G401.6 (cell line): ENCODE measurements at regions not wholly inside any gene's neighbourhood (a gene's known extent, or its start where the extent isn't known, plus 50 kb on each side); places are given as distances from the start of the nearest gene placed in this dataset.
"Not testable (repeated sequence)": the region's sequence is repeated elsewhere in the genome, so short reads cannot be mapped to it uniquely, and the experiment has no call there.

Source experiments
- FAIRE-seq: peaks from 2 replicates; lab custom pipeline; 2012; peaks lifted over from hg19 to GRCh38; lab: Jason Lieb, UNC

DNA sequence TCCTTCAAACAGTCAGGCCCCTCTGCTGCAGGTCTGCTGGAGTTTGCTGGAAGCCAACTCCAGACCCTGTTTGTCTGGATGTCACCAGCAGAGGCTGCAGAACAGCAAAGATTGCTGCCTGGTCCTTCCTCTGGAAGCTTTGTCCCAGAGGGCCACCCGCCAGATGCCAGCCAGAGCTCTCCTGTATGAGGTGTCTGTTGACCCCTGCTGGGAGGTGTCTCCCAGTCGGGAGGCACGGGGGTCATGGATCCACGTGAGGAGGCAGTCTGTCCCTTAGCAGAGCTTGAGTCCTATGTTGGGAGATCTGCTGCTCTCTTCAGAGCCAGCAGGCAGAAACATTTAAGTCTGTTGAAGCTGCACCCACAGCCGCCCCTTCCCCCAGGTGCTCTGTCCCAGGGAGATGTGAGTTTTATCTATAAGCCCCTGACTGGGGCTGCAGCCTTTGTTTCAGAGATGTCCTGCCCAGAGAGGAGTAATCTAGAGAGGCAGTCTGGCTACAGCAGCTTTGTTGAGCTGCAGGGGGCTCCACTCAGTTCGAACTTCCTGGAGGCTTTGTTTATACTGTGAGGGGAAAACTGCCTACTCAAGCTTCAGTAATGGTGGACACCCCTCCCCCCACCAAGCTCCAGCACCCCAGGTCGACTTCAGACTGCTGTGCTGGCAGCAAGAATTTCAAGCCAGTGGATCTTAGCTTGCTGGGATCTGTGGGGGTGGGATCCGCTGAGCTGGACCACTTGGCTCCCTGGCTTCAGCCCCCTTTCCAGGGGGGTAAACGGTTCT, 72.1 kb downstream of the OGFRL1 start:
- FAIRE-seq = not testable (repeated sequence)

DNA sequence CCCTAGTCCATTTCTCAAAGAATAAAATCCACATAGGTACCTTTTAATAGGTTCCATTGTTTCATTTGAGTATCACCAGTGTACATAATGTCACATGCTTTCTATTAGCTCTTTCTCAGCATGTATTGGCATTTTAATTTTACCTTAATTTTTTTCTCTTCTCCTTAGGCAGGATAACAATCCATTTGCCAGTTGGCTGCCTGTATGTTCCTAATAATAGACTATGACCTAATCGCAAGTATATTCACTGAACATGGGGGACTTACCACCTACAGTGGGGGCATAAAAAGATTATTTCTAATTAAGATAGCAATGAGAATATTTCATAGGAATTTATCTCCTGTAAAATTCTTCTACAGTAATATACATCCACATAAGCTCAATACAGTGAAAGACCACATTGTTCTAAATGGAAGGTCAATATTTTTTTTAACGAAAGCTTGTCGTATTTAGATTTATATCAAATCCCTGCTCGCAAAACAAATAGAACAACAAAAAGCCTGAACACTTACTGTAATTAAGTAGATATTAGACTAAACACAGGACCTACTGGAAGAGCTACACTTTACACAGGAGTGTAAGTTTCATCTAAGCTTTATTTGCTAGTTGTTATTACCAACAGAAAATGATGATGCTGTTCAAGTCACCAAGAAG, 76.4 kb downstream of the OGFRL1 start:
- FAIRE-seq = no peak

DNA sequence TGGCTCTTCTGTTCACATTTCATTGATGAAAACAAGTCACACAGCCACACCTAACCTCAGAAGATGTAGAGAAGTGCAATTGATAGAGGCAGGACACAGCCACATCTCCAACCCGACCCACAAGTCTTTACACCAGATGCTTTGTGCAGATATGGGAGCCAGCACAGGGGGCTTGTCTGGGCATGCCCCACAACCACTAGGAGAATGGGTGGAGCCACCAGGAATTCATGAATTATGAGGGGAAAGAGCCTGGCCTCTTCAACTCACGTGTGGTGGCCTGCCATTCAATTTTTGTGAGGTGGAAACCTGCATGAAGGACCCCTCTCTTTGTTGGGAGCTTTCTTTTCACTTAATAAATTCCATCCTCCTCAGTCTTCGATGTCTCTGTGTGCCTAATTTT, 79.1 kb downstream of the OGFRL1 start:
- FAIRE-seq = no peak

DNA sequence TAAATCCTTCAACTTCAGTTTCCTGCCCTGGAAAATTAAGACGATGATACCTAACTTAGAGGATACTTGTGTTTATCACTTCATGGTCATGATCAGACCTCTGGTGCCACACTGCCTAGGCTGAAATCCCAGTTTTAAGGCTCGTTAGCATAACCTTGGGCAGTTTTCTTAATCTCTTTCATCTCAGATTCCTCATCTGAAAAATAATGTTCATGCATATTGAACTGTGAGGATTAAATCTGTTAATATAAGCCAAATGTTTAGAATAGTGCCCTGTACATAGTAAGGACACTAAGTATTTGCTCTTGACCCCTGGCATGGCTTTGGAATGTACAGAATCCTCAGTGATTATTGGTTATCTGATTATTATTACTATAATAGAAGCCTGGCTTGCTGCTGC, 79.7 kb downstream of the OGFRL1 start:
- FAIRE-seq = no peak

DNA sequence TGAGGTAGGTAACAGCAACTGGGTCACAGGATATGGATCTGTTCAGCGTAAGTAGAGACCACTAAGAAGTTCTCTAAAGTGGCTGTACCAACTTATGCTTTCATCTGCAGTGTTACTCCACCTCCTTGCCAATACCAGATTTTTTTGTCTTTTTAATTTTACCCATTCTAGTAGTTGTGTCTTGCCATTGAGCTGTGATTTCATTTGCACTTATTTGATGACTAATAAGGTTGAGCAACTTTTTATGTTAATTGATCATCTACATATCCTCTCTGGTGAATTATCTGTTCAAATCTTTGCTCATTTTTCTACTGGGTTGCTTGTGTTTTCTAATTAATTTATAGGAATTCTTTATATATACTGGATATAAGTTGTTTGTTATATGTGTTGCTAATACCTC, 82.9 kb downstream of the OGFRL1 start:
- no peak for FAIRE-seq

DNA sequence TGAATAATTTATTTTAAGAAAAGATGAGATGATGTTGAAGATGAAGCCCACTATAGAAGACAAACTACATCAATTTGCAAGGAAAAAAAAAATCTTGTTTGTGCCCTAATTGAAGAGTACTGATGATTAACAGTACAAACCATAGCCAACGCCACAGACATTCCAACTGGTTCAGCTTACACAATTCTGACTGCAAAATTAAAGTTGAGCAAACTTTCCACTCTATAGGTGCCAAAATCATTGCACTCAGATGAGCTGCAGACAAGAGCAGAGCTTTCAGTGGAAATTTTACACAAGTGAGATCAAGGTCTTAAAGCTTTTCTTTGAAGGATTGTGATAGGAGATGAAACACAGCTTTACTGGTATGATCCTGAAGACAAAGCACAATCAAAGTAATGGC, 85.3 kb downstream of the OGFRL1 start:
- FAIRE-seq = no peak

DNA sequence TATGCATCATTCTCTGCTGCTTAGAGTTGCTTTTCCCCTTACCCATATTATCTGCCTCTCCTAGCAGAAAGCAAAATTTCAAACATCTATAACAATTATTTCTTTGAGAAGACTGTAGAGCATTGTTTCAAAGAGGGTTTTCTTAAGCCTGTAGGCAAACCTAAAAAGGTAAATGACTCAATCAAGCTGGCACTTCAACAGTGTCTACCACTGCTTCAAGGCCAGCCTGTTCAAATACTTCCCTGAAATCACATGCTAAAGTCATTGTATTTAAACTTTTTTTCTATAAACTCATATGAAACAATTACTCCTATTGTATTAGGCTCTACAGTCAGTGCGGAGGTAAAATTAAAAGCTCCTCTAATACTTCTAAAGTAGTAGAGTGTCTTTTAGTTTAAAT, 87.1 kb downstream of the OGFRL1 start:
- no peak for FAIRE-seq

DNA sequence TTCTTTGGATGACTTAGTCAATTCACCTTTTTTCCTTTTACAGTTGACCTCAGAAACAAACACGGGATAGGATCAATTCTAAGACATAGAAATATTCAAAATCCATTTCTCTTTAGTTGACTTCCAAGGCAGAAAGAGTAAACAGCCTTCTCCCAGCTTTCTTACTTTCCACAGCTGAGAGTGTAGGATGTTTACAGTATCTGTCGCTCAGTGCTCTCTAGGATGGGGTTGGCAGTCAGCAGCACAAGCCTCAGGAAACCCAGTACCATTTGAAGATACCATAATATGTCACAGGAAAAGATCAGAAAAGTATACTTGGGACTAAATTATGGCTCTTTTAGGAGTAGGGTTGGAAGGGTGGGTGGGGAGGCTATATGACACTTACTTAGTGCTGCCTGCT, 88.2 kb downstream of the OGFRL1 start:
- FAIRE-seq = no peak

DNA sequence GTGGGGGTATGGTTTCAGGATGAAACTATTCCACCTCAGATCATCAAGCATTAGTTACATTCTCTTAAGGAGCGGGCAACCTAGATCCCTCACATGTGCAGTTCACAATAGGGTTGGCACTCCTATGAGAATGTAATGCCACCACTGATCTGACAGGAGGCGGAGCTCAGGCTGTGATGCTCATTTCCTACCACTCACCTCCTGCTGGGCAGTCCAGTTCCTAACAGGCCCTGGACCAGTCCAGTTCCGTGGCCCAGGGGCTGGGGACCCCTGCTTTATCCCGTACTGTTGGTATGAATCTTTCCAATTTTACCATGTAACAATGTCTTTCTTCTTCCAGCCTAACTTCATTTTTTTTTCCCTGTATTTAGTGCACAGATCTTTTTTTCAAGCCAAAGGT, 94.9 kb downstream of the OGFRL1 start:
- no peak for FAIRE-seq

DNA sequence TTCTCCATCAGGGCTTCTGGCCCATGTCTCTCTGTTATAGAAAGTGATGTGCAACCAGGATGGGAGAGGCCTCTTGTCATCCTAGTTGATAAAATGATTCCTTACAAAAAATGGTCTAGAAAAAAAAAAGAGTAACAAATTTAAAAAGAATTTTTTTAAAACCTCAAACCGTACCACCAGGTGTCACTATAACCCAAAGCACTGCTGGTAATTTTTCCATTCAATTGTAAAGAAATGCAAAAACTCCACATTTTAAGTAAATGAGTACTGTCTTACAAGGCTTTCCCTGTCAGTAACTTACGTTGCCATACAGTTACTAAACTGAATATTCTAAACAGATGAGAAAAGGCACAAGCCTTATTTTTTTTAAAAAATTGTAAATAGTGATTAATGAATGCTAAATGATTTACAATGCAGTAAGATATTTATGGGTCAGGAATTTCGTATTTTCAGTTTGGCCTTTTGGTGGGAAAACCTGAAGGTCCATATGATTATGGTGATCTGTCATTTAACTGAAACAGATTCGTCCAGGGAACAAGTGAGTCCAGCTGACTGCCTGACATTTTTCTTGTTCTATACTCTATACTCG, 95.4 kb downstream of the OGFRL1 start:
- peak; percentile 83 for FAIRE-seq

DNA sequence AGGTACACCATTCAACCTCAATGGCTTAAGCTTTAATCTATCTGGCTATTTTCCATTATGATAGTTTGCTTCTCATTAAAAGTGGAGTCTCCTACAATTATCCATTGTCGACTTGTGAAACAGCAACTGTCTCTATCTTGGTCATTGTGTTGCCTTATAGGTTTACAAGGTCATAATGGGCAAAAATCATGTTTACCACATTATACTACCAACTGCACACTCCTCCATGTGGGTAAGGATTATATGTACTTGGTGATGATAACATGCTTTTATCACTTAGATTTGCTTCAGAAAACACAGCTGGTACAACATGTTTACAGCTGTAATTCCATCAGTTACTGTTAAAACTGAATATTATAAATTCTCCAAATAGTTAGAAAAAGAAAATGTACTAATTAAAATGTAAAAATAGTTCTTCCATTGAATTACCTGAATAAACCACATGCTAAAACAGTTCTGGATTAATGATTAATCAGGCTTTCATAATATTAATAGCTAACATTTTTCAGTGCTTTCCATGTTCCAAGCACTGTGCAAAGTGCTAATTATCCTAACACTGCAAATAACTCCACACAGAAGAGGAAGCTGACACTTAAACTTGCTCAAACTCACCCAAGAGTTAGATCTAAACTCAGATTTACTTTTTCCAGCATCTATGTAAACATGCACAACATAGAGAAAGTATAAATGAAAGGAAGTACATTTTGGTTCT, 96.7 kb downstream of the OGFRL1 start:
- no peak for FAIRE-seq

DNA sequence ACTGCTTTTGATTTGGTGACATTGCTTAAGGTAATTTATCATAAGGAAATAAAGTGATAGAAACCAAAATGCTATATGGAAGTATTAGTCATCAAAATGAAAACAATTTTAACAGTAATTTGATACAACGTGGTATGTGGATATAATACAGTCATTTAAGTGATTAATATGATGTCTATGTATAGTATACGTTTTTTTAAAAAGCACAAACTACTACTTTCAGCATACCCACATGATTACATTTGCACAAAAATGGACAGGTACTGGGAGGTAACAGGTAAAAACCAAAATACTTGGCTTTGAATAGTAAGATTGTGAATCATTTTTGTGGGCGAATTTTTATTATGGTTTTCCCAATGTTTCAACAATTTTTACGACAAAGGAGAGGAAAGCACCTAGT, 97.6 kb downstream of the OGFRL1 start:
- FAIRE-seq = no peak

DNA sequence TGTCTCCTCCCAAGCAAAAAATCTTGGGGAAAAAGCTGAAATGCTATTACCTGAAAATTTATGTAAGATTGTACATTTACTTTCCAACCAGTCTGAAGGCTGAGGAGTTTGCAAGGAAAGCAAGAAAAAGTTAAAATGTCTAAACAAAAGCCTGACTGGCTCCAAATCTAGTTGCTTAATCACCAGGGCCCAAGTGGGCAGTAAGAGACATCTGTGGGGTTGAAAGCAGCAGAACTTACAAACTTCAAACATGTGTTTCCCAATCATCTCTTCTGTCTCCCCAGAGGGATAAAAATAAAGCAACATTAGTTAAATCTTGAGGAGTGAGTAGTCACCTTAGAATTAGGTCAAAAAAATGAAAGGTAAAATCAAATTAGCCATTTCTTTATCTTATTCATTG, 98.6 kb downstream of the OGFRL1 start:
- FAIRE-seq = no peak

DNA sequence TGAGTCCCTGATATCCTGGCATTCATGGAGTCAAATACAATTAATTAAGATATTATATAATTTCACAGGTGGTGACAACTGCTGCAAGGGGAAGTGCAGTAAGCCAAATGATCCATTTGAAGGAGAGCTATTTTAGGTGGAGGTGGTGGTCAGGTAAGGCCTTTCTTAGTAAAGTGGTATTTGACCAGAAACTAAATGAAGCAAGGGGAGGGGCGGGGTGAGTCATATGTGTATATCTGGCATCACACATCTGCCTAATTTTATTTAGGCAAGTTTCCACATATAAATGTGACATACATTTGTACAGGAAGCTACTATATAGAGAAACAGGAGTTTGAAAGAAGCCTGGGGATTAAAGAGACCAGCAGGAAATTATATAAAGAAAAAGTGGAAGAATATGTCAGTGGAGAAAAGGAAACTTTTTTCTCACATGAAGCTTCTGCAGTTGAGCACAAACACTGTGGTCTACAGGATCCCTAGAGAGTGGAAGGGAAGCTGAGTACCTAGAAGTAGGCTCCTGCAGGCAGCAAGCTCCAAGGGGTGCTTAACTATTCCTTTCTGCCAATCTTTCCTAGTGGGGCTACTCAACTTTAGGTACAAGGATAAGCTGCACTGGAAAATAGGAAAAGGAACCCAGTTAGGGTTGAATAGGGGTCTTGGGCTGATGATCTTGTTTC, 99.6 kb downstream of the OGFRL1 start:
- no peak for FAIRE-seq

DNA sequence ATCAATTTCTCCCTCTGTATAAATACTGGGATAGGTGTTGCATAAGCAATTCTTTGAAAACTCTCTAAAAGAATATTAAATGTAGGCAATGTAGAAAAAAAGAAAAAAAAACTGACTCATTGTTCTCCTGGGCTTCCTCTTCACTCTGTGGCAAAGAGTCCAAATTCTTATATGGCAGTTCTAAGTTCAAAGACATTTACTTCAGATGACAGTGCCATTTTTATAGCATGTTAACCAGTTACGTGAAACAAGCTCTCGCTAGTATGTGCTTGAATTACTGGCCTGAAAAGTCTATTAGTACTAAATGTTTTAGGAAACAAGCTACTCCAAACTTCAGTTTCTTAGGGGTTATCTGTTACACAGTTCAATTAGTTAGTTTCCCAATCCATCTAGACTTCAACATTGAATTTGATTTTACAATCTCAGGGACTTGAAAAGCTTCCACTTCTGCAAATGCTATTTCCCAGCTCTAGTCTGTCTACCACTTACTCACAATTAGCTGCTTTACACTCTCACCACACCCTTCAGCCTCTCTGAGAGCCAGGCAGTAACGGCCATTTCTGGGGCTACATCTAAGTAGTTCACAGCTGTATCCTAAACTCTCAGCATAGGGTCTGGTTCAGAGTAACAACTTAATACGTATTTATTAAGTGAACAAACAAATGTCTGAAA, 100.4 kb downstream of the OGFRL1 start:
- FAIRE-seq = no peak

DNA sequence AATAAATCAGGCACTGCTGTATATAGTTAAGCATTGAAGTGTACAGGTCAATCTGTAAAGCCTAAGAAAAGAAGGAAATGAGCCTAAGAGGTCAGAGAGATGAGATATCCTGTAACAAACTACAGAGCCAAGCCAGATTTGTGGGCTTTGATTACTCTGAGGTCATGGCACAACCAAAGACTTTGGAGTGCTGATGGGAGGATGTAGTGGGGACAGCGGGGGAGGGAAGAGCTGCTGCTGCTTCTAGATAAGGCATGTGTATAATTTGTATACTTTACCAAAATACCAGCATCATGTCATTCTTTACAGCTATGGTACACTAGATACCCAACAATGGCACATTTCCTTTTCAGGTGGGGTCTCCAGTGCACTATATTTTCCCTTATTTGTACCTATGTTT, 102.5 kb downstream of the OGFRL1 start:
- FAIRE-seq = no peak

DNA sequence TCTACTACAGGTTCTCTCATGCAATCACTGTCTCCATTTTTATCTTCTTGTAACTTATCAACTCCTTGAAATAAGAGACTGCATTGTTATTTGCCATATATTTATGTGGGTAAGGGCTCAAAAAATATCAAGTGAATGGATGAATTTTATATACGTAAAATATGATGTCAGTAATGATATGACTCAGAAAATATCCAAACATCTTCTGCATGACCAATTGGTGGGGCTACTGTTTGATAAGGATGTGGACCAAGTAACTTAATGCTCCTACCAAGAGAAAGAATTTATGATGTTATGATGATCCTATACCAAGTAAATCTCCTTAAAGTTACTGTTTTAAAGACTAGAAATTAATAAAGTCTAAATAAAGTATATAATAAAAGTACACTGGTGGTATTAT, 103.7 kb downstream of the OGFRL1 start:
- FAIRE-seq = no peak

DNA sequence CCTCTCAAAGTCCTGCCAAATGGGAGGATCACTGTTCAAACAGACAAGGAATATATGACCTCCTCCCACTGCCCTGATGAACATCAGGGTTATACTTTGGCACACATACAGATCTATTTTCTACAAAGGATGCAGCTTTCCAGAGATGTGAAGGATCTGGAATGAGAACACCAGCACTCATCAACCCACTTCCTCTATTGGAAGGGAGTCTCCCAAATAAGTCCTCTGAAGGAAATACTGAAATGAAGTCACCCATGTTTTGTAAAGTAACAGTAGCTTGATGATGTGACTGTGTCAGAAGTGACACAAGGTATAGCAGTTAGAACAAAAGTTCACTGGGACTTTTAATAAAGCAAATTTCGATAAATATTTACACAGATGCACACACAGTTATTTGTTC, 104.9 kb downstream of the OGFRL1 start:
- FAIRE-seq = no peak

DNA sequence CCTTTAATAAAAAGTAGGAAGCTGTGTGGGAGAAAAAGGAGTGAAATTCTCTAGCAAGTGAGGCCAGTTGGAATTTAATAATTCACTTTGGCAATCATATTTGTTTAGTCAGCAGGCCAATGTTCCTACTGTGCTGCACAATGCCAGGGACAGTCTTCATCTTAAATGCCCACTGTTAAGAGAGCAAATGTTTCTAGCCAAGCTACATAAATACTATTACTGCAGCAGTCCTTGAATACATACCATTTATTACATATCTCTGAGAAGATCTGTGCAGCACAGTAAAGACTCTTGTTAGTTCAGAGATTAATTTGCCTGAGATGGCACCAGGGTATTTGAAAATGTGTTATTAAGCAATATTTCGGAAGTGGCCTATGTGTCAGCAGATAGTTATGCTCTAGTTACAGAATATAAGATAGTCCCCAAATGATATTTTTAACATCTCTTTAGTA, 105.4 kb downstream of the OGFRL1 start:
- no peak for FAIRE-seq

DNA sequence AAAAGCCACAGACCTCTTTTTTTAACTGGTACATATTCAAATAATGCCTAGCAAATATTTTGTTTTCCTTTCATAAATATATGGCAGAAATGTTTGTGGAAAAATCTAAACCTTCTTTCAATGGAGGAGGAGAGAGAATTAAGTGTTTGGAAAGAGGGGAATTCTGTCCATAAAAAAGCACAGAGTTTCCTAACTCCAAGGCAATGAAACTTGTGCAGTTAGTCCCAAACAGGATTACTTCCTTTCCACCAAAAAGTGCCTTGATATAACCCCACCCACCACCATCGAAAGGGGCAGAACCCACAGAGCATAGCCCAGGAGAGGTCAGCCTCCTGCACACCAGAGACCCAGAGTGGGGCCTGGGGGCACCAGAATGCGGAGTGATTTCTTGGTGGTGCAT, 106.3 kb downstream of the OGFRL1 start:
- FAIRE-seq = no peak

DNA sequence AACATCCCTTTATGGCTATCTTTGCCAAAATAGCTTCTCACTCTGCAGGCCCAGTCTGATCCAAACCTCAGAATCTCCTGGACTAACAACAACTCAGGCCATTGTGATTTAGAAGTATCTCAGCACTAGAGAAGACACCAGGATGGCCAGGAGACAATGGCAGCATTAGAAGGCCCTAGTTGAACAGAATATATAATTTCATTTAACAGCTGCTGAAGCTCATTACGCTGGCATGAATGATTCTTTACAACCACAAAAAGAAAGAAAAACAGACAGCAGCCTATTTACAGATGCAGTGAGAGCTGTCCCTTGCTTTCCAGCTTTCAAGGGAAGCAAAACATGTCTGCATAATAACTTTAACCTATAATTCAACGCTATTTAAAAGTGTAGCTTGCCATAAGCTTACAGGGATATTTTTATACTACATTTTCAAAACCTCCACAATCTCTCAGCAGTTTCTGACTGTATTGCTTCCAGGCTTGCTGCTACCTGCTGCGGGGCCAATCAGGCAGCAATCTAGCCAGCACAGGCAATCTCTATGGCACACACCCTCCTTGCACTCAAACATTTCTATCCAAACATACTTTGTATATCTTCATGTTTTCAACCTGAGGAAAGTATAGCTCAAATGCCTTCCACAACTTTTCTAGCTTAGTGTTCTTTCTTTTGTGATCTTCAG, 107.3 kb downstream of the OGFRL1 start:
- no peak for FAIRE-seq
